GM13977 (cell line): ENCODE measurements at regions not wholly inside any gene's neighbourhood (a gene's known extent, or its start where the extent isn't known, plus 50 kb on each side); places are given as distances from the start of the nearest gene placed in this dataset.

Source experiments
- DNase-seq: peaks from one replicate; pipeline ENCODE4 v3.0.0; 2012; ENCODE audit warnings: low spot score
- CTCF ChIP-seq: IDR thresholded peaks from 2 replicates; pipeline ENCODE4 v1.5.1; 2012; ENCODE audit warnings: mild to moderate bottlenecking, control low read depth; ENCODE audit not compliant: insufficient read depth; ENCODE audit errors: extremely low read depth, missing control alignments
- in situ Hi-C: fragments of 300-500 bp; cut with MboI; formaldehyde crosslinking; loops from one replicate; pipeline ENCODE4 v1.12.0; 2022; ENCODE audit warnings: low sequenced_read_pairs, low pct_unique_long_range_greater_than_20kb, mixed read lengths, inconsistent platforms; ENCODE audit not compliant: unreplicated experiment

- DNase-seq = no peak
- in situ Hi-C loops = no loop called here
- no peak for TF ChIP-seq CTCF
Measured at GRCh38 chr1:38524025-38524641, 335.4 kb downstream of the RRAGC start.

- no peak for DNase-seq
- no peak for TF ChIP-seq CTCF
- in situ Hi-C loops = no loop called here
Measured at GRCh38 chr1:38523568-38523939, 336.0 kb downstream of the RRAGC start.

GRCh38 chr1:38522915-38523567 lies 336.5 kb downstream of the RRAGC start:
- no peak for DNase-seq
- in situ Hi-C loops = no loop called here
- TF ChIP-seq CTCF = no peak

GRCh38 chr1:38516560-38516959 lies 343.0 kb downstream of the RRAGC start:
- in situ Hi-C loops = no loop called here
- TF ChIP-seq CTCF = no peak
- no peak for DNase-seq

GRCh38 chr1:38512789-38513188 lies 346.8 kb downstream of the RRAGC start:
- in situ Hi-C loops = no loop called here
- no peak for TF ChIP-seq CTCF
- DNase-seq = no peak

GRCh38 chr1:38512024-38512767 lies 347.4 kb downstream of the RRAGC start:
- in situ Hi-C loops = no loop called here
- no peak for TF ChIP-seq CTCF
- DNase-seq = no peak
